Superior temporal gyrus (tissue), 1 donor: ENCODE measurements at regions not wholly inside any gene's neighbourhood (a gene's known extent, or its start where the extent isn't known, plus 50 kb on each side); places are given as distances from the start of the nearest gene placed in this dataset.

Source experiments
- DNase-seq: peaks from one replicate; pipeline ENCODE4 v3.0.0-alpha.2; 2016; ENCODE audit errors: extremely low spot score

- no peak for DNase-seq
Observed at GRCh38 chr2:149653831-149654445, 66.4 kb upstream of the MMADHC start.

- no peak for DNase-seq
Observed at GRCh38 chr2:149652926-149653325, 65.4 kb upstream of the MMADHC start.

DNA sequence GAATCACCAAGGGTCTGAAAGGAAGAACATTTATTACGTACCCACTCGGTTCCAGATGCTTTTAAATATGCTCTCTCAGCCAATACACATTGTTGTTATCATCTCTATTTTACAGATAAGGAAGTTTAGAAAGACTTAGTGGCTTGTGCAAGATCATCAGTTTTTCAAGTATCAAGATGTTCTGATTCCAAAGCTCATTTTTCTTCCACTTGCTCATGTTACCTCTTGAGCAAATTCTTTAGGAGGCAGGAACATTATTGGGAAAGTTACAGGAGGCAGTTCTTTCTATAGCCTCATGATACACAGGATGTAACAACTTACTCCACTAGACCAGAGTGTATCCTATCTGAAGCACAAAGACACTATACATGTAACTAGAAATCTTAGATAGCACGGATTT lies 65.0 kb upstream of the MMADHC start:
- DNase-seq, result no peak

DNA sequence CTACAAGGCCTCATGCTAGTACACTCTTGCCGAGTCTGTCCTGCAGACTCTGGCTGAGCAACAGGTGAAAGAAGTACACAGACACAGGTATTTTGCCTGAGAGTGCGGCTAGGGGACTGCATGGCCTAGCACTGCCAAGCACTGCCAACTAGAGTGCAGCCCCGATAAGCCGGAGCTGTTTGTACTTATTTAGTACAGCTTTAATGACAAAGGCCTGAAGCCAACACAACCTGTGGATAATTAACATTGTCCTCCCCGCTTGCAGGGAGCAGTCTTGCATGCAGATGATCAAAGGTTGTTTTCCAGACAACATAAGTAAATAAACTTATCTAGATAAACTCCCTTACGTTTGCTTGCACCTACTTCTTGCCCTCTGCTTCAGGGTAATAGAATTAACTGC lies 63.7 kb upstream of the MMADHC start:
- DNase-seq, result no peak

DNA sequence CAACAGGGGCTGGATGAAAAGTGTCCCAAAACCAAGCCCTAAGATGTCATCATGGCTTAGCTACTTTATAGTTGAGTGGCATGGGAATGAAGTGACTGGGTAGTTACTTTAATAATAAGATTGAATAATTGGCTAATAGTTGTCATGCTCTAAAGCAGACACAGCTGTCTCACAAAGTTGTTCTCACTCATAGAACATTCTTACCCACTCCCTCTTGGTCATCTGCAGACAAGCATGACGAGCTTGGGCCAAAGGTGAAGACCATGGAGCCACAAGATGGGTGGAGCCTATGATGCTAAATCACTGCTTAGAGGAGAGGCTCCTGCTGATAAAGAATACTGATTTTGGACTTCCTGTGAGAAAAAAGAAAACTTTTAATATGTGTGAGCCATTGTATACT lies 62.4 kb upstream of the MMADHC start:
- no peak for DNase-seq

DNA sequence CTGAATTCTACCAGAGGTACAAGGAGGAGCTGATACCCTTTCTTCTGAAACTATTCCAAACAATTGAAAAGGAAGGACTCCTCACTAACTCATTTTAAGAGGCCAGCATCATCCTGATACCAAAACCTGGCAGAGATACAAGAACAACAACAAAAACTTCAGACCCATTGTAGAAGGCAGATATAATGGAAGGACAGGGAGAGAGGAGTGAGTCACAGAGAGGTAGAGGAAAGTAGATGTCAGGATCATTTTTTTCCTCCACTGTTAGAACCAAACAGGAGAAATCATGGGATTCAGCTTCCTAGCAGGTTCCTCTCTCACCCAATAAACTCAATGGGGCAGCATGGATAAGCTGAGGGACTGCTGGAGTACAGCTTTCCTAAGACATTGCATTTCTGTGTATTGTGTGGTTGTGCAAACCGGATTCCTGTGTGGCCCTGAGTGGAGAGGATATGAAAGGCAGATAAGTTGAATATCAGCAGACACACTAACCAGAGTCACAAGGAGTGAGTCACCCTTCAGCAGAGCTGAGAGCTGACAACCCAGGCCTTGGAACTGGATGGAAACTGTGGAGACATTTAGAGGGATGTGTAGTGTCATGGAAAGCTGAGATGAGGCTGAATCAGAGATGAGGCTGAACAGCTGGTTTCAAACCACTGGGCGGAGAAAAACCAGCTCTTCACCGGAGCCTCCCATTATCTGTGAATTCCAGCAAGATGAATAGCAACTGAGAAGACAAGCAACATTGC lies 60.9 kb upstream of the MMADHC start:
- no peak for DNase-seq

DNA sequence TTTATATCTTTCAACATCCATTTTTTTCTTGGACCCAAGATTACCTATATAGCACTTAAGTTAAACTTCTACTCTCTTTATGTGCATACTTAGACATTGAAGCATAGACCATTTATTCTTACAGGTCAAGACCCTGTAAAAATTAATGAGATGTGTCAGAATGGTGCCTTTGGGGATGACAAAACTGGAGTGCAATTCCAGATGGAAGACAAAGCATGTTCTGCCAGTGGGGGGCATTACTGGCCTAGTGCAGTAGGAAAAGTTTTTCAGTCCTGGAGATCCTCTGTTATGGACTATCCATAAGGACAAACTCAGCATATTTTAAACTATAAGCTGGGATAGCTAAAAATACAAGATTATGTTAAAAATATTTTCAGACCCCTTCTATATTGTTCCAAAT lies 57.8 kb upstream of the MMADHC start:
- no peak for DNase-seq
